ENCODE measurements at regions not wholly inside any gene's neighbourhood (a gene's known extent, or its start where the extent isn't known, plus 50 kb on each side); places are given as distances from the start of the nearest gene placed in this dataset.

DNA sequence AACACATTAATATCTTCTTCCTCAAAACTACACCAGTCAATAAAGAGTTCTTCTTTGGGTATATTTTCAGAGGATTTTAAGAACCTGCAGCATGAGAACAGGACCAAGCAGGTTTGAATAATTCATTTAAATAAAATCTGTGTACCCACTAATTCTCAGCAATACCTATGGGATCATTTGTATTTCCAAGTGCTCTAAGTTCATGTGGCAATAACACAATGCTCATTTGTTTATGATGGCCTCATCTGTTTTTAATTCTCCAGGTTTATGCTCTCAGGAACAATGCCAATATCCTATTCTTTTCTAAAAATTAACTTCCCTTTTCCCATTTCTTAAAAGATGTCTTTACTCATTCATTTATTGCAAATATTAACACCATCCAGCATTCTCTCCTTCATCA lies 264.7 kb downstream of the METTL4 start:
- TF ChIP-seq CTCF (IDR thresholded peaks at IDR 0.05) (no peak), POLR2A (IDR thresholded peaks at IDR 0.05) (no peak)

Data from esophagus squamous epithelium (tissue), 4 donors.